ENCODE measurements at regions not wholly inside any gene's neighbourhood (a gene's known extent, or its start where the extent isn't known, plus 50 kb on each side); places are given as distances from the start of the nearest gene placed in this dataset.

DNA sequence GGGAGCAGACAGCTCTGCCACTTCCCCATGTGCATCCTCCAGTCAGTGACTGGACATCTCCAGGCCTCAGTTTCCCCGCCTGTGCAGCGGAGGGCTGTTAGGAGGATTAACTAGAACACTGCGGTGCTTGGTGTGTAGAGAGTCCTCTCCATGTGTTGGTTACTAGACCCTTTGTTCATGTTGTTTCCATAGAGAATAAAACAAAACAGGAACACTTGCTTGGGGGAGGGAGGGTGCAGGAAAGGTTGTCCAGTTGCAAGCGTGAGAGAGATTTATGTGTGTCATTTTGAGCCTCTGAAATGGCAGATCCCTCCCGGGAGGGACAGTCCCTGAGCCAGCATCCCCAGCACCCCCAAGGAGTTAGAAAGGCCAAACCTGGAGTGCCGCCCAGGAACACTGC is 184.0 kb upstream of the LYSMD4 start:
- no peak for TF ChIP-seq EZH2 (optimal IDR thresholded peaks at IDR 0.05; ENCODE audit: low read depth, low read length)
- TF ChIP-seq, protein P1, sequence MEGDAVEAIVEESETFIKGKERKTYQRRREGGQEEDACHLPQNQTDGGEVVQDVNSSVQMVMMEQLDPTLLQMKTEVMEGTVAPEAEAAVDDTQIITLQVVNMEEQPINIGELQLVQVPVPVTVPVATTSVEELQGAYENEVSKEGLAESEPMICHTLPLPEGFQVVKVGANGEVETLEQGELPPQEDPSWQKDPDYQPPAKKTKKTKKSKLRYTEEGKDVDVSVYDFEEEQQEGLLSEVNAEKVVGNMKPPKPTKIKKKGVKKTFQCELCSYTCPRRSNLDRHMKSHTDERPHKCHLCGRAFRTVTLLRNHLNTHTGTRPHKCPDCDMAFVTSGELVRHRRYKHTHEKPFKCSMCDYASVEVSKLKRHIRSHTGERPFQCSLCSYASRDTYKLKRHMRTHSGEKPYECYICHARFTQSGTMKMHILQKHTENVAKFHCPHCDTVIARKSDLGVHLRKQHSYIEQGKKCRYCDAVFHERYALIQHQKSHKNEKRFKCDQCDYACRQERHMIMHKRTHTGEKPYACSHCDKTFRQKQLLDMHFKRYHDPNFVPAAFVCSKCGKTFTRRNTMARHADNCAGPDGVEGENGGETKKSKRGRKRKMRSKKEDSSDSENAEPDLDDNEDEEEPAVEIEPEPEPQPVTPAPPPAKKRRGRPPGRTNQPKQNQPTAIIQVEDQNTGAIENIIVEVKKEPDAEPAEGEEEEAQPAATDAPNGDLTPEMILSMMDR (IDR thresholded peaks at IDR 0.05; ENCODE audit: low read length) = no peak
